WTC11 (cell line): ENCODE measurements at regions not wholly inside any gene's neighbourhood (a gene's known extent, or its start where the extent isn't known, plus 50 kb on each side); places are given as distances from the start of the nearest gene placed in this dataset.
A peak's percentile ranks its signal among the peaks of the same experiment; 100 is the strongest.

Source experiments
- ATAC-seq: fragments of 200-7000 bp; cut with Tn5 transposase; 2 replicates; pipeline ENCODE4 v1.10.0; 2021; ENCODE audit warnings: mild to moderate bottlenecking, moderate library complexity
- CTCF ChIA-PET: fragments of 300-600 bp; sonication (Branson Sonifier 250); formaldehyde crosslinking; loops from one replicate; lab custom pipeline; 2021; ENCODE audit warnings: antibody characterized with exemption; lab: Charles Lee
- POLR2A ChIA-PET: fragments of 350-600 bp; sonication (Branson Sonifier 250); formaldehyde crosslinking; loops from one replicate; lab custom pipeline; 2021; ENCODE audit warnings: antibody characterized with exemption; lab: Charles Lee
- DNase-seq: peaks from one replicate; pipeline ENCODE4 v3.0.0; 2021; ENCODE audit warnings: low spot score
- H3K27ac Mint-ChIP-seq: 2 replicates; pipeline ENCODE4 v1.8.0; 2021; ENCODE audit warnings: mixed read lengths
- H3K27me3 Mint-ChIP-seq: 2 replicates; pipeline ENCODE4 v1.8.0; 2021; ENCODE audit warnings: low read depth, mild to moderate bottlenecking, moderate library complexity, mixed read lengths
- H3K36me3 Mint-ChIP-seq: 2 replicates; pipeline ENCODE4 v1.8.0; 2021; ENCODE audit warnings: mixed read lengths
- H3K4me1 Mint-ChIP-seq: 2 replicates; pipeline ENCODE4 v1.8.0; 2022; ENCODE audit warnings: mixed read lengths
- H3K4me3 Mint-ChIP-seq: 2 replicates; pipeline ENCODE4 v1.8.0; 2021; ENCODE audit warnings: mild to moderate bottlenecking, moderate library complexity, mixed read lengths
- H3K9me3 Mint-ChIP-seq: 2 replicates; pipeline ENCODE4 v1.8.0; 2021; ENCODE audit warnings: mixed read lengths
- ATF1 ChIP-seq: sonication (generic); formaldehyde crosslinking; IDR thresholded peaks from 2 replicates; pipeline ENCODE4 v1.8.1; 2023; ENCODE audit warnings: mild to moderate bottlenecking, moderate library complexity, missing genetic modification reagents
- ATF6 ChIP-seq: sonication (generic); formaldehyde crosslinking; IDR thresholded peaks from 2 replicates; pipeline ENCODE4 v1.8.1; 2023; ENCODE audit warnings: mild to moderate bottlenecking, missing genetic modification reagents
- CBFB ChIP-seq: sonication (generic); formaldehyde crosslinking; IDR thresholded peaks from 2 replicates; pipeline ENCODE4 v1.8.1; 2022; ENCODE audit warnings: mild to moderate bottlenecking, low read depth, missing genetic modification reagents
- CREM ChIP-seq: sonication (generic); formaldehyde crosslinking; IDR thresholded peaks from 2 replicates; pipeline ENCODE4 v1.8.1; 2022; ENCODE audit warnings: mild to moderate bottlenecking, missing genetic modification reagents, moderate library complexity
- EMX1 ChIP-seq: fragments of 250-450 bp; sonication (Bioruptor Pico); IDR thresholded peaks from 2 replicates; pipeline ENCODE4 v1.8.0; 2021; ENCODE audit warnings: mild to moderate bottlenecking
- ETV6 ChIP-seq: sonication (generic); formaldehyde crosslinking; IDR thresholded peaks from 2 replicates; pipeline ENCODE4 v1.8.1; 2022; ENCODE audit warnings: mild to moderate bottlenecking, missing genetic modification reagents
- FOXK1 ChIP-seq: sonication (generic); formaldehyde crosslinking; IDR thresholded peaks from 2 replicates; pipeline ENCODE4 v1.8.0; 2022; ENCODE audit warnings: mild to moderate bottlenecking, moderate library complexity, missing genetic modification reagents
- GTF2I ChIP-seq: fragments of 250-450 bp; sonication (Bioruptor Pico); conservative IDR thresholded peaks from 2 replicates; pipeline ENCODE4 v1.4.0; 2021; ENCODE audit warnings: mild to moderate bottlenecking
- HMGA2 ChIP-seq: fragments of 250-450 bp; sonication (Bioruptor Pico); IDR thresholded peaks from 2 replicates; pipeline ENCODE4 v1.4.0; 2021; ENCODE audit warnings: mild to moderate bottlenecking, moderate library complexity
- NFE2L1 ChIP-seq: sonication (generic); formaldehyde crosslinking; IDR thresholded peaks from 2 replicates; pipeline ENCODE4 v1.8.1; 2023; ENCODE audit warnings: missing genetic modification reagents
- NFYB ChIP-seq: sonication (generic); formaldehyde crosslinking; conservative IDR thresholded peaks from 2 replicates; pipeline ENCODE4 v1.8.0; 2022; ENCODE audit warnings: low read depth, missing genetic modification reagents
- TEAD4 ChIP-seq: sonication (generic); formaldehyde crosslinking; IDR thresholded peaks from 2 replicates; pipeline ENCODE4 v1.8.0; 2022; ENCODE audit warnings: mild to moderate bottlenecking, missing genetic modification reagents
- TP53 ChIP-seq: sonication (generic); formaldehyde crosslinking; IDR thresholded peaks from 2 replicates; pipeline ENCODE4 v1.8.1; 2023; ENCODE audit warnings: mild to moderate bottlenecking, missing genetic modification reagents
- ZNF219 ChIP-seq: sonication (generic); formaldehyde crosslinking; IDR thresholded peaks from 2 replicates; pipeline ENCODE4 v1.8.0; 2023; ENCODE audit warnings: missing genetic modification reagents, mild to moderate bottlenecking, borderline replicate concordance
- ZNF317 ChIP-seq: sonication (generic); formaldehyde crosslinking; IDR thresholded peaks from 2 replicates; pipeline ENCODE4 v1.8.1; 2023; ENCODE audit warnings: low read depth, mild to moderate bottlenecking, moderate library complexity, missing genetic modification reagents, borderline replicate concordance
- ZNF423 ChIP-seq: fragments of 250-450 bp; sonication (Bioruptor Pico); IDR thresholded peaks from 2 replicates; pipeline ENCODE4 v2.1.2; 2022; ENCODE audit warnings: mild to moderate bottlenecking, moderate library complexity
- ZNF671 ChIP-seq: fragments of 250-450 bp; sonication (Bioruptor Pico); IDR thresholded peaks from 2 replicates; pipeline ENCODE4 v1.8.0; 2021; ENCODE audit warnings: mild to moderate bottlenecking
- TF ChIP-seq, protein P1 (sequence below): fragments of 250-450 bp; sonication (Bioruptor Pico); IDR thresholded peaks from 2 replicates; pipeline ENCODE4 v1.9.0; 2021; ENCODE audit warnings: mild to moderate bottlenecking
- TF ChIP-seq, protein P2 (sequence below): sonication (generic); formaldehyde crosslinking; IDR thresholded peaks from 2 replicates; pipeline ENCODE4 v1.8.0; 2022; ENCODE audit warnings: mild to moderate bottlenecking, missing genetic modification reagents

GRCh38 chr4:30256116-30256832 is 463.9 kb upstream of the PCDH7 start:
- peak; percentile 12 for DNase-seq
- Mint-ChIP-seq H3K9me3 (peaks cover 44% of the 10 kb centered on the region), H3K27me3 (no peaks in the 10 kb centered on the region; the same call in 1 of the 2 replicates), H3K4me3 (no peak overlapping the region), H3K27ac (no peak overlapping the region), H3K4me1 (no peaks in the 10 kb centered on the region), H3K36me3 (peaks cover 35% of the 10 kb centered on the region)
- POLR2A ChIA-PET: no interaction called here
- TF ChIP-seq ETV6 (CRISPR knock-in tag) (no peak), HMGA2 (CRISPR knock-in tag) (no peak)
- CTCF ChIA-PET: interaction anchor here (0.7 kb wide), 1 partner anchor 12 kb away, joined by 3 read pairs; no protein-coding TSS in a partner anchor
- ATAC-seq: peak; percentile 80

GRCh38 chr4:30258949-30259348 is 461.2 kb upstream of the PCDH7 start:
- Mint-ChIP-seq H3K4me3 (no peak overlapping the region), H3K27me3 (no peaks in the 10 kb centered on the region), H3K9me3 (peaks cover 22% of the 10 kb centered on the region)
- TF ChIP-seq ZNF219 (CRISPR knock-in tag) (no peak), NFE2L1 (CRISPR knock-in tag) (no peak), ZNF423 (CRISPR knock-in tag) (no peak), CREM (CRISPR knock-in tag) (no peak), TEAD4 (CRISPR knock-in tag) (no peak), ZNF671 (no peak), ETV6 (CRISPR knock-in tag) (no peak), ZNF317 (no peak)
- TF ChIP-seq, protein P1, sequence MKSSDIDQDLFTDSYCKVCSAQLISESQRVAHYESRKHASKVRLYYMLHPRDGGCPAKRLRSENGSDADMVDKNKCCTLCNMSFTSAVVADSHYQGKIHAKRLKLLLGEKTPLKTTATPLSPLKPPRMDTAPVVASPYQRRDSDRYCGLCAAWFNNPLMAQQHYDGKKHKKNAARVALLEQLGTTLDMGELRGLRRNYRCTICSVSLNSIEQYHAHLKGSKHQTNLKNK (CRISPR knock-in tag): no peak
- TF ChIP-seq, all 79 proteins: peak for 0
- H3K36me3 Mint-ChIP-seq: peaks cover 10% of the 10 kb centered on the region
- no peak for DNase-seq
- no peak overlapping the region for H3K27ac Mint-ChIP-seq
- no peaks in the 10 kb centered on the region for H3K4me1 Mint-ChIP-seq
- POLR2A ChIA-PET: no interaction called here
- no peak for ATAC-seq
- CTCF ChIA-PET: no interaction called here

GRCh38 chr4:30262379-30262778 is 457.8 kb upstream of the PCDH7 start:
- Mint-ChIP-seq H3K27me3 (no peaks in the 10 kb centered on the region), H3K27ac (no peak overlapping the region), H3K4me3 (no peak overlapping the region), H3K36me3 (peaks cover 10% of the 10 kb centered on the region), H3K4me1 (no peaks in the 10 kb centered on the region), H3K9me3 (peaks cover 18% of the 10 kb centered on the region)
- DNase-seq (no peak), ATAC-seq (no peak)
- TF ChIP-seq ATF6 (CRISPR knock-in tag): no peak
- TF ChIP-seq TP53 (CRISPR knock-in tag): no peak
- TF ChIP-seq HMGA2 (CRISPR knock-in tag): no peak
- TF ChIP-seq FOXK1 (CRISPR knock-in tag): no peak
- POLR2A ChIA-PET: no interaction called here
- CTCF ChIA-PET: interaction anchor here (0.6 kb wide), 1 partner anchor 521 kb away, joined by 4 read pairs; no protein-coding TSS in a partner anchor

DNA sequence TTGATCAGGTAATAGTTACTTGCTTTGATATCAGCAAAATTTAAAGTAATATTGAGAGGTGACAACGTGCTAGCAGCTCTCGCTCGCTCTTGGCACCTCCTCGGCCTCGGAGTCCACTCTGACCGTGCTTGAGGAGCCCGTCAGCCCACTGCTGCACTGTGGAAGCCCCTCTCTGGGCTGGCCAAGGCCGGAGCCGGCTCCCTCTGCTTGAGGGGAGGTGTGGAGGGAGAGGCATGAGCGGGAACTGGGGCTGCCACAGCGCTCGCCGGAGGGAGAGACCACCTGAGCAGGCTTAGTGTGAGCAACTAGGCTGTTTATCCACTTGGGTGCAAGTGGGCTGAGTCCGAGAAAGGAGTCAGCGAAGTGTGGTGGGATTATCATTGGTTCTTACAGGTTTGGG is 455.7 kb upstream of the PCDH7 start:
- ChIA-PET POLR2A (no interaction called here), CTCF (no interaction called here)
- ATAC-seq (no peak), DNase-seq (no peak)
- Mint-ChIP-seq H3K36me3 (peaks cover 11% of the 10 kb centered on the region), H3K4me1 (0 out of 2 replicates have a peak, but pooled peaks cover under 1% of the 10 kb centered on the region), H3K27me3 (no peaks in the 10 kb centered on the region), H3K27ac (no peak overlapping the region), H3K9me3 (peaks cover 26% of the 10 kb centered on the region), H3K4me3 (no peak overlapping the region)
- no peak for TF ChIP-seq EMX1 (CRISPR knock-in tag)
- no peak for TF ChIP-seq CBFB (CRISPR knock-in tag)
- TF ChIP-seq, protein P2, sequence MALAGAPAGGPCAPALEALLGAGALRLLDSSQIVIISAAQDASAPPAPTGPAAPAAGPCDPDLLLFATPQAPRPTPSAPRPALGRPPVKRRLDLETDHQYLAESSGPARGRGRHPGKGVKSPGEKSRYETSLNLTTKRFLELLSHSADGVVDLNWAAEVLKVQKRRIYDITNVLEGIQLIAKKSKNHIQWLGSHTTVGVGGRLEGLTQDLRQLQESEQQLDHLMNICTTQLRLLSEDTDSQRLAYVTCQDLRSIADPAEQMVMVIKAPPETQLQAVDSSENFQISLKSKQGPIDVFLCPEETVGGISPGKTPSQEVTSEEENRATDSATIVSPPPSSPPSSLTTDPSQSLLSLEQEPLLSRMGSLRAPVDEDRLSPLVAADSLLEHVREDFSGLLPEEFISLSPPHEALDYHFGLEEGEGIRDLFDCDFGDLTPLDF: no peak
- no peak for TF ChIP-seq NFYB
- TF ChIP-seq GTF2I: no peak
- no peak for TF ChIP-seq ATF1 (CRISPR knock-in tag)
